ENCODE measurements at regions not wholly inside any gene's neighbourhood (a gene's known extent, or its start where the extent isn't known, plus 50 kb on each side); places are given as distances from the start of the nearest gene placed in this dataset.

GRCh38 chr6:156597095-156597494 is 180.1 kb upstream of the ARID1B start:
- intact Hi-C loops (cut with DNase I): no loop called here

GRCh38 chr6:156595476-156595875 is 181.7 kb upstream of the ARID1B start:
- Histone ChIP-seq H3K9me3 (no peaks in the 10 kb centered on the region), H3K27ac (no peak overlapping the region), H3K4me1 (no peaks in the 10 kb centered on the region), H3K27me3 (no peaks in the 10 kb centered on the region), H3K36me3 (no peaks in the 10 kb centered on the region), H3K4me3 (no peak overlapping the region)
- intact Hi-C loops (cut with DNase I): no loop called here
- ATAC-seq (no peak), DNase-seq (no peak)
- TF ChIP-seq POLR2A (IDR thresholded peaks at IDR 0.05) (no peak), CTCF (IDR thresholded peaks at IDR 0.05) (no peak)
- WGBS (ENCODE audit: insufficient coverage, low coverage, low lambda C conversion rate, missing lambda C conversion rate): 75% methylated on average over 3 of the region's 3 CpGs

More at GRCh38 chr6:156597095-156597494, 180.1 kb upstream of the ARID1B start:
- Histone ChIP-seq H3K4me3 (no peak overlapping the region), H3K27ac (no peak overlapping the region), H3K4me1 (no peaks in the 10 kb centered on the region), H3K27me3 (no peaks in the 10 kb centered on the region), H3K9me3 (no peaks in the 10 kb centered on the region), H3K36me3 (no peaks in the 10 kb centered on the region)
- TF ChIP-seq CTCF (IDR thresholded peaks at IDR 0.05) (no peak), POLR2A (IDR thresholded peaks at IDR 0.05) (no peak)
- no peak for ATAC-seq
- 41% methylated on average over 5 of the region's 5 CpGs for WGBS (ENCODE audit: insufficient coverage, low coverage, low lambda C conversion rate, missing lambda C conversion rate)
- no peak for DNase-seq

GRCh38 chr6:156593893-156594292 is 183.3 kb upstream of the ARID1B start:
- Histone ChIP-seq H3K9me3 (no peaks in the 10 kb centered on the region), H3K27ac (no peak overlapping the region), H3K4me1 (no peaks in the 10 kb centered on the region), H3K4me3 (no peak overlapping the region), H3K36me3 (no peaks in the 10 kb centered on the region), H3K27me3 (no peaks in the 10 kb centered on the region)
- TF ChIP-seq POLR2A (IDR thresholded peaks at IDR 0.05) (no peak), CTCF (IDR thresholded peaks at IDR 0.05) (no peak)
- 89% methylated on average over 3 of the region's 3 CpGs for whole genome bisulfite sequencing (ENCODE audit: insufficient coverage, low coverage, low lambda C conversion rate, missing lambda C conversion rate)
- intact Hi-C loops (cut with DNase I): no loop called here
- DNase-seq (no peak), ATAC-seq (no peak)

GRCh38 chr6:156593127-156593526 is 184.1 kb upstream of the ARID1B start:
- ATAC-seq (no peak), DNase-seq (no peak)
- no peaks in the 10 kb centered on the region for H3K36me3 ChIP-seq
- no peaks in the 10 kb centered on the region for H3K9me3 ChIP-seq
- no peak overlapping the region for H3K27ac ChIP-seq
- TF ChIP-seq POLR2A (IDR thresholded peaks at IDR 0.05) (no peak), CTCF (IDR thresholded peaks at IDR 0.05) (no peak)
- H3K4me3 ChIP-seq: no peak overlapping the region
- intact Hi-C loops (cut with DNase I): no loop called here
- no peaks in the 10 kb centered on the region for H3K27me3 ChIP-seq
- WGBS (ENCODE audit: insufficient coverage, low coverage, low lambda C conversion rate, missing lambda C conversion rate): 43% methylated on average over 1 of the region's 1 CpG
- no peaks in the 10 kb centered on the region for H3K4me1 ChIP-seq

- no peak for ATAC-seq
- intact Hi-C loops (cut with DNase I): no loop called here
- Histone ChIP-seq H3K27me3 (no peaks in the 10 kb centered on the region), H3K4me3 (no peak overlapping the region), H3K36me3 (no peaks in the 10 kb centered on the region), H3K27ac (no peak overlapping the region), H3K4me1 (no peaks in the 10 kb centered on the region), H3K9me3 (no peaks in the 10 kb centered on the region)
- DNase-seq: no peak
- WGBS (ENCODE audit: insufficient coverage, low coverage, low lambda C conversion rate, missing lambda C conversion rate): 50% methylated on average over 1 of the region's 6 CpGs
- TF ChIP-seq POLR2A (IDR thresholded peaks at IDR 0.05): no peak
- no peak for TF ChIP-seq CTCF (IDR thresholded peaks at IDR 0.05)
Observed at GRCh38 chr6:156590482-156590881, 186.7 kb upstream of the ARID1B start.
